H1 (cell line): ENCODE measurements at regions not wholly inside any gene's neighbourhood (a gene's known extent, or its start where the extent isn't known, plus 50 kb on each side); places are given as distances from the start of the nearest gene placed in this dataset.

Source experiments
- CTCF ChIA-PET: fragments of 300-600 bp; sonication (Branson Sonifier 250); formaldehyde crosslinking; loops from one replicate; lab custom pipeline; 2021; ENCODE audit not compliant: partially characterized antibody; lab: Charles Lee
- POLR2A ChIA-PET: fragments of 300-600 bp; sonication (Branson Sonifier 250); formaldehyde crosslinking; loops from one replicate; lab custom pipeline; 2021; ENCODE audit warnings: inconsistent platforms; ENCODE audit not compliant: partially characterized antibody; lab: Charles Lee
- DNase-seq, 2 experiments: peaks; one replicate each; pipeline versions ENCODE4 v3.0.0 to v3.0.0-alpha.2; 2010 to 2022; ENCODE audit warnings: low spot score in 2 of 2, low read depth in 1 of 2, mixed read lengths in 1 of 2
- FAIRE-seq: peaks from 2 replicates; lab custom pipeline; 2011; peaks lifted over from hg19 to GRCh38; lab: Jason Lieb, UNC
- H2AFZ ChIP-seq: 2 replicates; pipeline ENCODE4 v1.8.1; 2012; ENCODE audit warnings: low read length, inconsistent platforms
- H2AK5ac ChIP-seq: 2 replicates; pipeline ENCODE4 v1.6.1; 2013; ENCODE audit warnings: low read depth, low read length
- H2BK120ac ChIP-seq: replicated peaks from 2 replicates; pipeline ENCODE3; 2013; ENCODE audit warnings: low read depth, low read length, inconsistent platforms
- H2BK12ac ChIP-seq: 2 replicates; pipeline ENCODE4 v1.6.1; 2013; ENCODE audit warnings: low read depth, low read length
- H2BK15ac ChIP-seq: 2 replicates; pipeline ENCODE4 v1.6.1; 2013; ENCODE audit warnings: low read length
- H2BK20ac ChIP-seq: 2 replicates; pipeline ENCODE4 v1.6.1; 2013; ENCODE audit warnings: low read length
- H2BK5ac ChIP-seq: 2 replicates; pipeline ENCODE4 v1.6.1; 2013; ENCODE audit warnings: low read depth, low read length
- H3K14ac ChIP-seq: 2 replicates; pipeline ENCODE4 v1.6.1; 2013; ENCODE audit warnings: inconsistent platforms; ENCODE audit not compliant: insufficient read length
- H3K18ac ChIP-seq: 2 replicates; pipeline ENCODE4 v1.6.1; 2013; ENCODE audit warnings: low read length; ENCODE audit errors: extremely low read depth
- H3K23ac ChIP-seq: 2 replicates; pipeline ENCODE4 v1.6.1; 2013; ENCODE audit warnings: inconsistent platforms; ENCODE audit not compliant: insufficient read length
- H3K23me2 ChIP-seq: 2 replicates; pipeline ENCODE4 v1.6.1; 2013; ENCODE audit warnings: low read depth, low read length
- H3K27ac ChIP-seq: 2 replicates; pipeline ENCODE4 v1.6.1; 2011; ENCODE audit warnings: low read depth, low read length, inconsistent platforms
- H3K27me3 ChIP-seq, 4 experiments: replicated peaks in 1 of 4; 1 replicate in 1 of 4; 2 replicates in 3 of 4; pipeline versions ENCODE4 v1.6.1 to v1.8.1; 2011 to 2013; ENCODE audit warnings: low read length in 3 of 4, mild to moderate bottlenecking in 3 of 4, inconsistent platforms in 2 of 4, mixed read lengths in 2 of 4, moderate library complexity in 1 of 4; ENCODE audit not compliant: control insufficient read depth in 3 of 4, insufficient read depth in 3 of 4; ENCODE audit errors: extremely low read depth in 1 of 4
- H3K36me3 ChIP-seq, 4 experiments: 2 replicates each; pipeline versions ENCODE4 v1.6.1 to v1.8.1; 2011 to 2013; ENCODE audit warnings: mild to moderate bottlenecking in 4 of 4, low read length in 3 of 4, moderate library complexity in 2 of 4, control low read depth in 1 of 4, inconsistent platforms in 1 of 4; ENCODE audit not compliant: insufficient read depth in 4 of 4, control insufficient read depth in 2 of 4
- H3K4ac ChIP-seq: replicated peaks from 2 replicates; pipeline ENCODE3; 2013; ENCODE audit warnings: low read length, low read depth, mixed read lengths, inconsistent platforms; ENCODE audit not compliant: insufficient read length
- H3K4me1 ChIP-seq, 4 experiments: replicated peaks in 1 of 4; 1 replicate in 1 of 4; 2 replicates in 3 of 4; pipeline versions ENCODE4 v1.6.1 to v1.8.1; 2011 to 2013; ENCODE audit warnings: low read length in 3 of 4, inconsistent platforms in 2 of 4, mixed read lengths in 1 of 4; ENCODE audit not compliant: insufficient read depth in 4 of 4, control insufficient read depth in 3 of 4
- H3K4me2 ChIP-seq, 2 experiments: 2 replicates each; pipeline versions ENCODE4 v1.6.1 to v1.8.1; 2011 to 2013; ENCODE audit warnings: low read depth in 2 of 2, low read length in 2 of 2, control low read depth in 1 of 2, inconsistent platforms in 1 of 2, mild to moderate bottlenecking in 1 of 2; ENCODE audit not compliant: insufficient read depth in 1 of 2
- H3K4me3 ChIP-seq, 4 experiments: fragments of 200-600, 300-600 bp in 1 of 4; sonication (generic), shearing (Covaris generic), sonication (Bioruptor Twin) in 1 of 4; 2 replicates each; pipeline versions ENCODE4 v1.5.1 to v1.8.1; 2011 to 2016; ENCODE audit warnings: low read length in 4 of 4, low read depth in 3 of 4, control low read depth in 2 of 4, inconsistent platforms in 2 of 4, mild to moderate bottlenecking in 2 of 4, mixed read lengths in 1 of 4, moderate library complexity in 1 of 4; ENCODE audit not compliant: insufficient read depth in 2 of 4; ENCODE audit errors: extremely low read depth in 1 of 4
- H3K56ac ChIP-seq: replicated peaks from 2 replicates; pipeline ENCODE3; 2013; ENCODE audit warnings: low read depth, mild to moderate bottlenecking, mixed read lengths, low read length, inconsistent platforms; ENCODE audit not compliant: insufficient read length
- H3K79me1 ChIP-seq: 2 replicates; pipeline ENCODE4 v1.6.1; 2013; ENCODE audit warnings: low read depth, low read length, control low read depth
- H3K79me2 ChIP-seq, 2 experiments: 2 replicates each; pipeline versions ENCODE4 v1.6.1 to v1.8.1; 2012 to 2013; ENCODE audit warnings: low read length in 2 of 2, mild to moderate bottlenecking in 2 of 2, inconsistent platforms in 1 of 2; ENCODE audit not compliant: insufficient read depth in 2 of 2, control insufficient read depth in 1 of 2
- H3K9ac ChIP-seq, 4 experiments: replicated peaks in 1 of 4; 1 replicate in 1 of 4; 2 replicates in 3 of 4; pipeline versions ENCODE4 v1.6.1 to v1.8.1; 2011 to 2013; ENCODE audit warnings: low read depth in 3 of 4, low read length in 3 of 4, control low read depth in 2 of 4, mild to moderate bottlenecking in 2 of 4, moderate library complexity in 2 of 4, inconsistent platforms in 1 of 4; ENCODE audit errors: extremely low read depth in 1 of 4
- H3K9me3 ChIP-seq, 2 experiments: 2 replicates each; pipeline versions ENCODE4 v1.6.1 to v1.8.1; 2012 to 2013; ENCODE audit warnings: mild to moderate bottlenecking in 2 of 2, moderate library complexity in 2 of 2, control low read depth in 1 of 2, inconsistent platforms in 1 of 2, low read depth in 1 of 2, low read length in 1 of 2, mixed read lengths in 1 of 2; ENCODE audit not compliant: insufficient read depth in 2 of 2
- H4K20me1 ChIP-seq, 2 experiments: replicated peaks in 1 of 2; 2 replicates each; pipeline versions ENCODE3 to v1.8.1; 2011 to 2013; ENCODE audit warnings: inconsistent platforms in 2 of 2, low read length in 2 of 2, mild to moderate bottlenecking in 1 of 2; ENCODE audit not compliant: insufficient read depth in 2 of 2, control insufficient read depth in 1 of 2
- H4K5ac ChIP-seq: 2 replicates; pipeline ENCODE4 v1.6.1; 2013; ENCODE audit warnings: low read length, low read depth, mixed read lengths, inconsistent platforms; ENCODE audit not compliant: insufficient read length
- H4K8ac ChIP-seq: 2 replicates; pipeline ENCODE4 v1.8.0; 2013; ENCODE audit warnings: mild to moderate bottlenecking, moderate library complexity, low read length, inconsistent platforms; ENCODE audit not compliant: insufficient read depth; ENCODE audit errors: extremely low read depth
- H4K91ac ChIP-seq: replicated peaks from 2 replicates; pipeline ENCODE3; 2013; ENCODE audit warnings: low read length, mixed read lengths, inconsistent platforms; ENCODE audit not compliant: insufficient read length
- BRCA1 ChIP-seq: IDR thresholded peaks from 2 replicates; pipeline ENCODE4 v1.6.1; 2012; ENCODE audit warnings: low read depth, low read length, improper control_type of control experiment
- CBX8 ChIP-seq: fragments of 300-800, 300-1000 bp; sonication (generic); IDR thresholded peaks from 2 replicates; pipeline ENCODE4 v1.7.1; 2016; ENCODE audit warnings: low read depth, low read length, borderline replicate concordance
- CEBPB ChIP-seq: IDR thresholded peaks from 2 replicates; pipeline ENCODE4 v1.6.1; 2012; ENCODE audit warnings: low read depth, low read length
- CHD2 ChIP-seq: IDR thresholded peaks from 2 replicates; pipeline ENCODE4 v1.6.1; 2012; ENCODE audit warnings: low read length, improper control_type of control experiment
- CREB1 ChIP-seq: IDR thresholded peaks from 2 replicates; pipeline ENCODE4 v1.6.1; 2012; ENCODE audit warnings: inconsistent platforms
- HDAC2 ChIP-seq, 2 experiments: fragments of 300-600 bp in 1 of 2; sonication (generic) in 1 of 2; IDR thresholded peaks; 2 replicates each; pipeline ENCODE4 v1.6.1; 2011 to 2012; ENCODE audit warnings: low read depth in 2 of 2, low read length in 2 of 2, mild to moderate bottlenecking in 2 of 2, moderate library complexity in 2 of 2, borderline replicate concordance in 1 of 2, inconsistent platforms in 1 of 2
- JUND ChIP-seq: IDR thresholded peaks from 2 replicates; pipeline ENCODE4 v1.6.1; 2011; ENCODE audit warnings: mild to moderate bottlenecking, improper control_type of control experiment, low read length
- MAFK ChIP-seq: IDR thresholded peaks from 2 replicates; pipeline ENCODE4 v1.6.1; 2012; ENCODE audit warnings: low read depth, mild to moderate bottlenecking, improper control_type of control experiment, low read length
- NRF1 ChIP-seq: IDR thresholded peaks from 2 replicates; pipeline ENCODE4 v1.6.1; 2011; ENCODE audit warnings: mild to moderate bottlenecking, low read depth, low read length, improper control_type of control experiment
- SIN3A ChIP-seq, 2 experiments: IDR thresholded peaks in 1 of 2; conservative IDR thresholded peaks in 1 of 2; 2 replicates each; pipeline ENCODE4 v1.6.1; 2011 to 2012; ENCODE audit warnings: low read length in 2 of 2, improper control_type of control experiment in 1 of 2, low read depth in 1 of 2, mild to moderate bottlenecking in 1 of 2
- SIX5 ChIP-seq: IDR thresholded peaks from 2 replicates; pipeline ENCODE4 v1.6.1; 2011; ENCODE audit warnings: mild to moderate bottlenecking, low read depth, low read length
- TAF1 ChIP-seq: IDR thresholded peaks from 2 replicates; pipeline ENCODE4 v1.6.1; 2011; ENCODE audit warnings: mild to moderate bottlenecking, low read depth, low read length
- TCF12 ChIP-seq: IDR thresholded peaks from 2 replicates; pipeline ENCODE4 v1.6.1; 2011; ENCODE audit warnings: low read depth, mild to moderate bottlenecking, low read length
- WGBS, 2 experiments: shearing (Covaris generic) in 1 of 2; methylation state at CpG; one replicate each; pipeline versions ENCODE4 v1.1.6 to v1.1.7; 2013 to 2015; ENCODE audit warnings: low lambda C conversion rate in 2 of 2, mixed read lengths in 2 of 2, inconsistent platforms in 1 of 2, low coverage in 1 of 2, missing lambda C conversion rate in 1 of 2; ENCODE audit not compliant: insufficient replicate concordance in 2 of 2, insufficient coverage in 1 of 2, insufficient read length in 1 of 2; ENCODE audit errors: extremely low coverage in 1 of 2, missing lambda C conversion rate in 1 of 2; 5-methylcytosine and 5-hydroxymethylcytosine counted together

- Histone ChIP-seq H2BK5ac (no peak overlapping the region), H3K9ac (no peak overlapping the region), H2BK15ac (no peak overlapping the region), H3K4ac (no peak overlapping the region), H3K23me2 (no peaks in the 10 kb centered on the region), H3K27me3 (no peaks in the 10 kb centered on the region), H3K4me3 (no peak overlapping the region), H3K23ac (no peak overlapping the region), H3K79me2 (no peaks in the 10 kb centered on the region), H3K79me1 (no peaks in the 10 kb centered on the region), H2BK12ac (no peak overlapping the region), H2BK20ac (no peak overlapping the region), H3K4me1 (no peaks in the 10 kb centered on the region), H3K4me2 (no peak overlapping the region), H4K5ac (no peak overlapping the region), H2AK5ac (no peak overlapping the region), H3K27ac (no peak overlapping the region), H3K14ac (no peak overlapping the region), H4K8ac (no peak overlapping the region), H3K9me3 (peaks cover 3 to 10% of the 10 kb centered on the region in 2 experiments; a peak in 1 of 4 replicates), H3K18ac (no peak overlapping the region), H3K36me3 (no peaks in the 10 kb centered on the region; a peak in 1 of 8 replicates), H2AFZ (no peak overlapping the region), H4K91ac (no peak overlapping the region), H4K20me1 (no peaks in the 10 kb centered on the region), H3K56ac (no peak overlapping the region), H2BK120ac (no peak overlapping the region)
- TF ChIP-seq TAF1: no peak
- no peak for TF ChIP-seq TCF12
- TF ChIP-seq HDAC2 (IDR thresholded peaks at IDR 0.05; ENCODE audit: borderline replicate concordance in 1 of 2, low read depth in 2 of 2, low read length in 2 of 2): no peak
- no peak for TF ChIP-seq SIX5
- no peak for TF ChIP-seq CEBPB
- TF ChIP-seq MAFK: no peak
- no peak for TF ChIP-seq CHD2
- no peak for TF ChIP-seq JUND
- TF ChIP-seq BRCA1: no peak
- TF ChIP-seq CBX8: no peak
- TF ChIP-seq NRF1: no peak
- TF ChIP-seq CREB1: no peak
- TF ChIP-seq SIN3A (conservative IDR thresholded peaks at IDR 0.05 in 1 of 2, IDR thresholded peaks at IDR 0.05 in 1 of 2; ENCODE audit: low read depth in 1 of 2, low read length in 2 of 2): no peak
- ChIA-PET POLR2A (no interaction called here), CTCF (no interaction called here)
- DNase-seq (no peak), FAIRE-seq (no peak)
- WGBS, 2 experiments: 92% methylated on average over 2 of the region's 2 CpGs; no CpG with 5 or more reads in 1 of the 2 experiments
Measured at GRCh38 chr1:239221656-239222055, 164.7 kb upstream of the CHRM3 start.
